Stimulated activated CD8-positive, alpha-beta memory T cell treated with anti-CD3 and anti-CD28 coated beads, Interleukin-7, amount 100 ng/mL, for 24 hours (primary cell): ENCODE measurements at regions not wholly inside any gene's neighbourhood (a gene's known extent, or its start where the extent isn't known, plus 50 kb on each side); places are given as distances from the start of the nearest gene placed in this dataset.
"Not testable (repeated sequence)": the region's sequence is repeated elsewhere in the genome, so short reads cannot be mapped to it uniquely, and the experiment has no call there.

Source experiments
- DNase-seq: peaks from one replicate; pipeline ENCODE4 v3.0.0-alpha.2; 2020; ENCODE audit warnings: low read depth

DNA sequence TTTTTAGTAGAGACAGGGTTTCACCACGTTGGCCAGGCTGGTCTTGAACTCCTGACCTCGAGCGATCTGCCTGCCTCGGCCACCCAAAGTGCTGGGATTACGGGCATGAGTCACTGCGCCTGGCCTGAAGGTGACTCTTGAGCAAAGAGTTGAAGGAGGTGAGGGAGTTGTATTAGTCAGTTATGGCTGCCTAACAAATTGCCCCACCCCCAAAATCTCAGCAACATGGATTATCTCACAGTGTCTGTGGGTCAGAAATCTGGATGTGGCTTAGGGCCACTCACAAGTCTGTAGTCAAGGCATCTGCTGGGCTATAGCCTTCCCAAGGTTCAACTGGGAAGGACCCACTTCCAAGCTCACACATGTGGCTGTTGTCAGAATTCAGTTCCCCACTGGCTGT lies 52.8 kb upstream of the ADGRE5 start:
- no peak for DNase-seq

- not testable (repeated sequence) for DNase-seq
These were observed 54.2 kb upstream of the ADGRE5 start for GRCh38 chr19:14327061-14327460.

- no peak for DNase-seq
These were observed 55.4 kb upstream of the ADGRE5 start for GRCh38 chr19:14325863-14326262.

- no peak for DNase-seq
These were observed 56.1 kb upstream of the ADGRE5 start for GRCh38 chr19:14325134-14325533.

DNA sequence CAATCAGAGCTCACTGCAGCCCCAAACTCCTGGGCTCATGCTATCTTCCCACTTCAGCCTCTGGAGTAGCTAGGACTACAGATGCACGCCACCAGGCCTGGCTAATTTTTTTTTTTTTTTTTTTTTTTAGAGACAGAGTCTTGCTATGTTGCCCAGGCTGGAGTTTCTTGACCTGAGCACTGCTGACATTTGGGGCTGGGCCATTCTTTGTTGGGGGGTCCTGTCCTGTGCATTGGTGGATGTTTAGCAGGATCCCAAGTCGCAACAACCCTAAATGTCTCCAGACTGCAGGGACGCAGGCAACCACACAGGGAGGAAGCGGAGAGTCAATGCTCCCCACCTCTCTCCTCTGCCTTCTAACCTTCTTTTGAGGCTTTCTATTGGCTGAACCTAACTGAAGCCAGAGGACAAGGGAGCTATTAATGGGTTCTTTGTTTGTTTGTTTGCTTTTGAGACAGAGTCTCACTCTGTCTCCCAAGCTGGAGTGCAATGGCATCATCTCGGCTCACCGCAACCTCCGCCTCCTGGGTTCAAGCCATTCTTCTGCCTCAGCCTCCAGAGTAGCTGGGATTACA lies 58.3 kb upstream of the ADGRE5 start:
- DNase-seq = no peak

DNA sequence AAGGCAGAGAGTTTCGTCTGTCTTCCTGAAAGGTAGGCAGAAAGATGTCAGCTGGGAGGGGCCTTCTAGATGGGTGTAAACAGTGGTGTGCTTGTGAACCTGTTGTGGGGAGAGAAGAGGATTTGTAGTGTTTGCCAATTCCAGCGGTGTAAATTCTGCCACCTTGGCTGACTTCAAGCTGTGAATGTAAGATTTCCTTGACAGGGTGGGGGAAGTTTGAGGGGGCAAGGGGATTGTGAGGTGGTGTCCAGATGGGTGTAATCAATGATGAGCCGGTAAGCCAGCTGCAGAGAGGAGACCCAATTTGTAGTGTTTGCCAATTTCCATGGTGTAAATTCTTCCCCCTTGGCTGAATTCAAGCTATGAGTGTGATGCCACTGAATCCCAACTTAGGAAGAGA lies 61.0 kb upstream of the ADGRE5 start:
- no peak for DNase-seq

DNA sequence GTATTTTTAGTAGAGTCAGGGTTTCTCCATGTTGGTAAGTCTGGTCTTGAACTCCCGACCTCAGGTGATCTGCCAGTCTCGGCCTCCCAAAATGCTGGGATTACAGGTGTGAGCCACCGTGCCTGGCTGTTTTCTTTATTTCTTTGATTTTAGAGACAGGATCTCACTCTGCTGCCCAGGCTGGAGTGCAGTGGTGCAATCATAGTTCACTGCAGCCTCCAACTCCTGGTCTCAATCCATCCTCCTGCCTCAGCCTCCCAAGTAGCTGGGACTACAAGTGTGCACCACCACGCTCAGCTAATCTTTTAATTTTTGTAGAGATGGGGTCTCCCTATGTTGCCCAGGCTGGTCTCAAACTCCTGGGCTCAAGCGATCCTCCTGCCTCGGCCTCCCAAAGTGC lies 61.5 kb upstream of the ADGRE5 start:
- DNase-seq = not testable (repeated sequence)

- DNase-seq = no peak
These were observed 62.4 kb upstream of the ADGRE5 start for GRCh38 chr19:14318873-14319272.

DNA sequence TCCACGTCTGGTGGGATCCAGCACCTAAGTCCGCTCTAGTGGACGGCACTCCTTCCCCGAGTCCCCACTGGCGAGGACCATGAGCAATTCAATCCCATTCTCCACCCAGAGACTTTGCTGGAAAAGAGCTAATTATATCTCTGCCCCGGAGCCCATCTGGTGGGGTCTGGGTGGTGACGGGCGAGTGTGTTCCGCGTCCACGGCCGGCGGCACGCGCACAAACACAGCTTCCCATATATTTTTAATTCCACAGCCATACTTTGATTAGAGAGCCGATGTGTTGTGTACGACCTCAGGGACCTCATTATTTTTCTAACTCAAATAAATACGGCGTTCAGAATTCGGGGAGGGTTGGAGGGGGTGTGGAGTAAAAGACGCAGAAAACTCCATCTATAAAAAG lies 64.1 kb upstream of the ADGRE5 start:
- DNase-seq = no peak

GRCh38 chr19:14315433-14315832 lies 65.8 kb upstream of the ADGRE5 start:
- no peak for DNase-seq

GRCh38 chr19:14310055-14310454 lies 71.2 kb upstream of the ADGRE5 start:
- DNase-seq = no peak

- DNase-seq = no peak
These were observed 75.5 kb upstream of the ADGRE5 start for GRCh38 chr19:14305706-14306105.

DNA sequence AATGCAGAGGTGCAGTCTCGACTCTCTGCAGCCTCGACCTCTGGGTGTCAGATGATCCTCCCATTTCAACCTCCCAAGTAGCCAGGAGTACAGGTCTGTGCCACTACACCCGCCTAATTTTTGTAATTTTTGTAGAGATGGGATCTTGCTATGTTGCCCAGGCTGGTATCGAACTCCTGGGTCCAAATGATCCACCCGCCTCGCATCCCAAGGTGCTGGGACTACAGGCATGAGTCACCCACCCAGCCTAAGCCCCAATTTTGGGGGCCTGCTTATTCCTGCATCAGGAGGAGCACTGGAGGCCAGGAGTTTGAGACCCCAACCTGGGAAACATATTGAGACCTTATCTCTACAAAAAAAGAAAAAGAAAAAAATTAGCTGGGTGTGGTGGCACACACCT lies 80.1 kb upstream of the ADGRE5 start:
- DNase-seq = no peak

- DNase-seq = no peak
These were observed 80.9 kb upstream of the ADGRE5 start for GRCh38 chr19:14300303-14300702.

DNA sequence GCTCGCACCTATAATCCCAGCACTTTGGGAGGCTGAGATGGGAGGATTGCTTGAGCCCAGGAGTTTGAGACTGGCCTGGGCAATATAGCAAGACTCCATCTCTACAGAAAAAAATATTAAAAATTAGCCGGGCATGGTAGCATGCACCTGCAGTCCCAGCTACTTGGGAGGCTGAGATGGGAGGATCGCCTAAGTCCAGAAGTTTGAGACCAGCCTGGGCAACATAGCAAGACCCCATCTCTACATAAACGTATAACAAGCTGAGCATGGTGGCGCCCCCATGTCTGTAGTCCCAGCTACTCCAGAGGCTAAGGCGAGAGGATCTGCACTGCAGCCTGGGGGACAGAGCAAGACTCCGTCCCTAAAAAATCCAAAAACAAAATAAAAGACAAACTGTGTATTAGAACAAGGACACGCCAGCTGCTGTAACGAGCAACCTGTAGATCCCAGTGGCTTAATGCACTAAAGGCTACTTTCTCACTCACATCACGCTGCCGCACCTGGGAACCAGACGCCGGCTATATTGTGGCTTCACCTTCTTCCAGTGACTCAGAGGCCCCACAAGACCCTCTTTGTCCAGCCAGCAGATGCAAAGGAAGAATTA lies 81.9 kb upstream of the ADGRE5 start:
- DNase-seq = not testable (repeated sequence)

DNA sequence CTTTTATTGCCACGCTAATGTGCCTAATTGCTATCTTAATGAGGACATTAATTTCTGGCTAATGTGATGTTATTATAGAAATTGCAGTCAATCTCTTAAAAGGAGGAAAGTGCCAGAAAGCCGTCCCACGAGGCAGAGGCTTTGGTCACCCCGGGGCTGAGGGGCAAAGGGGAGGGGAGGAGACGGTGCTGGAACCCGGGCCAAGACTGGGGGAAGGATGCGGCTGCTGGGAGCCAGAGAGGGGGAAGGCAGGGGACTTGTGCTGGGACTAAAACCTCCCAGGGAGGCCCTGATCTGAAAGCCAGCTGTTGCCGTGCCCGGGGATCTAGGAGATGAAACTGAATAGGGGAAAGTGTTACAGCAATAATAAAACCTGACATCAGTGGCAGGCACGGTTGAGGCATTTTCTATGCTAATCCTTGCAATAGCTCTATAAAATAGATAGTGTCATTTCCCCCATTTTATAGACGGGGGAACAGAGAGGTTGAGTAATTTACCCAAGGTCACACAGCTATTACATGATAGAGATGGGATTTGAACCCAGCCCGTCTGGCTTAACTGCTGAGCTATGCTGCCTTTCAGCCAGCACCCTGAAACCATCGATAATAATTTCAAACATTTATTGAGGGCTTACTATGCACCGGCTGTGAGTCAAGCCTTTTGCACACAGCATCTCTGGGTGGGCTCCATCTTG lies 83.2 kb upstream of the ADGRE5 start:
- DNase-seq = not testable (repeated sequence)

- DNase-seq = peak; percentile 6
These were observed 86.3 kb upstream of the ADGRE5 start for GRCh38 chr19:14294974-14295373.

GRCh38 chr19:14293816-14294170 lies 87.5 kb upstream of the ADGRE5 start:
- not testable (repeated sequence) for DNase-seq

- not testable (repeated sequence) for DNase-seq
These were observed 87.3 kb upstream of the ADGRL1 start for GRCh38 chr19:14293101-14293815.

DNA sequence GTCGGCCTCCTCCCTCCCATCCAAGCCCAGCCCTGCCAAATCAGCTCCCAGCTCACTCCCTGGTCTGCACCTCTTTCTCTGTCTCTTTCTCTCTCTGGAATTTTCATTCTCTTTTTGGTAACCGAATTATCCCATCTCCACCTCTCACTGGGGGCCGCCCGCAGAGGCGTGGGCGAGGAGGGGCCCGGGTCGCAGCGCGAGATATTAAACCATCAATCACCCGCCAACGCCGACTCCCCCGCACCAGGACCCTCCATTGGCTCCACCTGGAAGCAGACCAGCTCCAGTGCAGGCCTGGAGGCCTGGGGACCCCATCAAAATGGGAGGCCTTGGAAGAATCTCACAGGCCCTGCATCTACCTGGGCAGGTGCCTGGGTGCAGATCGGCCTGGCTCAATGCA lies 83.8 kb upstream of the ADGRL1 start:
- DNase-seq = not testable (repeated sequence)

DNA sequence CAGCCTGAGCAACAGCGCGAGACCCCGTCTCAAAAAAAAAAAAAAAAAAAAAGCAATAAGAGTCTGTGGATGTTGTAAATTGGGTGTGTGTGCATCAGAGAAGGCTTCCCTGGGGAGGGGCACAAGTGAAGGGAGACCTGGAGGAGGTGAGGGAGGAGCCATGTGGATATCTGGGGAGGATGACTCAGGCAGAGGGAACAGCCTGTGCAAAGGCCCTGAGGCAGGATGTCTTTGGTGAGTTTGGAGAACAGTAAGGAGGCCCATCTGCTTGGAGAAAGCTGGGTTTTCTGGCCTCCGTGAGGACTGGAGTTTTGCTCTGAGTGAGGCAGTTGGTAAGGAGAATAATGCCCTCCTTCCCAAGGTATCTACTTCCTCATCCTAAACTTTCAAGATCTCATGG lies 81.9 kb upstream of the ADGRL1 start:
- not testable (repeated sequence) for DNase-seq

- not testable (repeated sequence) for DNase-seq
These were observed 80.6 kb upstream of the ADGRL1 start for GRCh38 chr19:14286594-14286993.

DNA sequence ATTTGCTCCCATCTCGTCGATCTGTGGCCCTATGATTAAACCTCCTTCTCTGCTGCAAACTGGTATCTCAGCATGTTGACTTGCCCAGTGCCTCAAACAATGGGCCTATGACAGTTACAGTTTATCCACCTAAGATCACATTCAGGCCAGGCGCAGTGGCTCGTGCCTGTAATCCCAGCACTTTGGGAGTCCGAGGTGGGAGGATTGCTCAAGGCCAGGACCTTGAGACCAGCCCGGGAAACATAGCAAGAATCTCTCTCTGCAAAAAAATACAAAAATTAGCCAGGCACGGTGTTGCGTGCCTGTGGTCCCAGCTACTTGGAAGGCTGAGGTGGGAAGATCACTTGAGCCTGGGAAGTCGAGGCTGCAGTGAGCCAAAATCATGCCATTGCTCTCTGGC lies 79.8 kb upstream of the ADGRL1 start:
- DNase-seq = not testable (repeated sequence)
